IMR-90 (cell line): ENCODE measurements at regions not wholly inside any gene's neighbourhood (a gene's known extent, or its start where the extent isn't known, plus 50 kb on each side); places are given as distances from the start of the nearest gene placed in this dataset.

Experiments
- ATAC-seq: fragments of 200-7000 bp; cut with Tn5 transposase; 2 replicates; pipeline ENCODE4 v1.9.1; 2020; ENCODE audit warnings: low read depth, mild to moderate bottlenecking, moderate library complexity
- BruUV-seq: library from RNA; stranded (reverse); fragments of 400-500 nt; replicated peaks from 2 replicates; lab custom pipeline; 2021; lab: Mats Ljungman, UMichigan
- CTCF ChIA-PET: fragments of 300-600 bp; formaldehyde crosslinking; extraction: SDS; loops from one replicate; lab custom pipeline; 2021; ENCODE audit warnings: antibody characterized with exemption; lab: Yijun Ruan, JAX
- POLR2A ChIA-PET: fragments of 300-600 bp; sonication (Branson Sonifier 250); formaldehyde crosslinking; loops from one replicate; lab custom pipeline; 2022; ENCODE audit warnings: antibody characterized with exemption; ENCODE audit not compliant: unreplicated experiment; lab: Charles Lee
- DNase-seq: peaks from one replicate; pipeline ENCODE4 v3.0.0; 2013
- H2AFZ ChIP-seq: replicated peaks from 2 replicates; pipeline ENCODE3; 2013; ENCODE audit warnings: low read length, mild to moderate bottlenecking; ENCODE audit not compliant: poor library complexity
- H2AK5ac ChIP-seq: 2 replicates; pipeline ENCODE4 v1.6.1; 2013; ENCODE audit warnings: low read depth, low read length, inconsistent platforms
- H2AK9ac ChIP-seq: replicated peaks from 2 replicates; pipeline ENCODE3; 2013; ENCODE audit warnings: mild to moderate bottlenecking, low read depth, low read length, moderate library complexity; ENCODE audit not compliant: poor library complexity
- H2BK120ac ChIP-seq: 2 replicates; pipeline ENCODE4 v1.6.1; 2013; ENCODE audit warnings: low read depth, low read length, inconsistent platforms
- H2BK15ac ChIP-seq: 3 replicates; pipeline ENCODE4 v1.6.1; 2013; ENCODE audit warnings: low read depth, low read length, inconsistent platforms
- H2BK20ac ChIP-seq: 2 replicates; pipeline ENCODE4 v1.6.1; 2013; ENCODE audit warnings: low read depth, mild to moderate bottlenecking, inconsistent platforms, low read length, moderate library complexity
- H2BK5ac ChIP-seq: 2 replicates; pipeline ENCODE4 v1.6.1; 2013; ENCODE audit warnings: mild to moderate bottlenecking, low read depth, low read length, inconsistent platforms; ENCODE audit not compliant: poor library complexity, severe bottlenecking
- H3K14ac ChIP-seq: replicated peaks from 2 replicates; pipeline ENCODE4 v1.6.1; 2013; ENCODE audit warnings: low read depth, low read length, inconsistent platforms
- H3K18ac ChIP-seq: 2 replicates; pipeline ENCODE4 v1.6.1; 2013; ENCODE audit warnings: low read depth, low read length, control low read depth
- H3K23ac ChIP-seq: 2 replicates; pipeline ENCODE4 v1.6.1; 2013; ENCODE audit warnings: low read depth, low read length, inconsistent platforms
- H3K27ac ChIP-seq: 2 replicates; pipeline ENCODE4 v1.5.1; 2013; ENCODE audit warnings: mild to moderate bottlenecking, control low read depth, low read length; ENCODE audit not compliant: insufficient read depth
- H3K27me3 ChIP-seq: 2 replicates; pipeline ENCODE4 v1.6.1; 2013; ENCODE audit warnings: low read length; ENCODE audit not compliant: control insufficient read depth, insufficient read depth
- H3K36me3 ChIP-seq: 2 replicates; pipeline ENCODE4 v1.6.1; 2013; ENCODE audit warnings: low read length, mixed read lengths; ENCODE audit not compliant: control insufficient read depth, insufficient read depth
- H3K4ac ChIP-seq: 2 replicates; pipeline ENCODE4 v1.6.1; 2013; ENCODE audit warnings: low read depth, low read length, inconsistent platforms
- H3K4me1 ChIP-seq: 2 replicates; pipeline ENCODE4 v1.6.1; 2013; ENCODE audit warnings: low read length, mixed read lengths; ENCODE audit not compliant: control insufficient read depth, insufficient read depth
- H3K4me2 ChIP-seq: 2 replicates; pipeline ENCODE4 v1.6.1; 2013; ENCODE audit warnings: low read depth, mild to moderate bottlenecking, control low read depth, low read length, moderate library complexity
- H3K4me3 ChIP-seq: 2 replicates; pipeline ENCODE4 v1.5.1; 2013; ENCODE audit warnings: low read depth, mild to moderate bottlenecking, control low read depth, low read length, moderate library complexity; ENCODE audit not compliant: insufficient read depth
- H3K56ac ChIP-seq: 2 replicates; pipeline ENCODE4 v1.6.1; 2013; ENCODE audit warnings: low read length, inconsistent platforms; ENCODE audit not compliant: insufficient read depth; ENCODE audit errors: extremely low read depth
- H3K79me1 ChIP-seq, 2 experiments: 2 replicates each; pipeline ENCODE4 v1.6.1; 2013; ENCODE audit warnings: low read length in 2 of 2, inconsistent platforms in 1 of 2, low read depth in 1 of 2
- H3K9ac ChIP-seq: 2 replicates; pipeline ENCODE4 v1.6.1; 2013; ENCODE audit warnings: low read depth, low read length, control low read depth
- H3K9me1 ChIP-seq: 2 replicates; pipeline ENCODE4 v1.6.1; 2013; ENCODE audit warnings: low read length, inconsistent platforms; ENCODE audit not compliant: insufficient read depth
- H3K9me3 ChIP-seq: 2 replicates; pipeline ENCODE4 v1.6.1; 2013; ENCODE audit warnings: low read length; ENCODE audit not compliant: control insufficient read depth, insufficient read depth
- H4K20me1 ChIP-seq: 2 replicates; pipeline ENCODE4 v1.6.1; 2013; ENCODE audit warnings: low read length, inconsistent platforms; ENCODE audit not compliant: insufficient read depth
- H4K5ac ChIP-seq: 2 replicates; pipeline ENCODE4 v1.6.1; 2013; ENCODE audit warnings: mild to moderate bottlenecking, low read depth, low read length, control low read depth
- H4K8ac ChIP-seq, 2 experiments: 2 replicates each; pipeline ENCODE4 v1.6.1; 2013; ENCODE audit warnings: low read depth in 2 of 2, low read length in 2 of 2, control low read depth in 1 of 2, inconsistent platforms in 1 of 2
- H4K91ac ChIP-seq: 2 replicates; pipeline ENCODE4 v1.6.1; 2013; ENCODE audit warnings: low read depth, low read length, inconsistent platforms; ENCODE audit not compliant: insufficient read depth
- BHLHE40 ChIP-seq: fragments of 150-350 bp; IDR thresholded peaks from 2 replicates; pipeline ENCODE4 v1.6.1; 2016; ENCODE audit warnings: mild to moderate bottlenecking, low read depth, low read length
- CHD1 ChIP-seq: IDR thresholded peaks from 2 replicates; pipeline ENCODE4 v1.6.1; 2012; ENCODE audit warnings: low read depth, low read length, improper control_type of control experiment
- MAFK ChIP-seq: IDR thresholded peaks from 2 replicates; pipeline ENCODE4 v1.6.1; 2012; ENCODE audit warnings: low read depth, low read length, improper control_type of control experiment
- NFE2L2 ChIP-seq: fragments of 150-350 bp; IDR thresholded peaks from 2 replicates; pipeline ENCODE4 v1.6.1; 2016; ENCODE audit warnings: low read depth, mild to moderate bottlenecking, low read length
- POLR2A ChIP-seq: IDR thresholded peaks from 2 replicates; pipeline ENCODE4 v1.6.1; 2012; ENCODE audit warnings: mild to moderate bottlenecking, low read depth, low read length
- RCOR1 ChIP-seq: IDR thresholded peaks from 2 replicates; pipeline ENCODE4 v1.6.1; 2012; ENCODE audit warnings: mild to moderate bottlenecking, low read length, improper control_type of control experiment; ENCODE audit not compliant: insufficient replicate concordance
- SMC3 ChIP-seq: fragments of 150-350 bp; IDR thresholded peaks from 2 replicates; pipeline ENCODE4 v1.6.1; 2016; ENCODE audit warnings: low read depth, mild to moderate bottlenecking, antibody characterized with exemption, low read length, moderate library complexity
- WGBS, 2 experiments: methylation state at CpG; one replicate each; pipeline versions ENCODE4 v1.1.5 to v1.1.7; 2013; ENCODE audit warnings: missing lambda C conversion rate in 2 of 2; ENCODE audit not compliant: insufficient read length in 1 of 2; ENCODE audit errors: extremely low coverage in 2 of 2; 5-methylcytosine and 5-hydroxymethylcytosine counted together
- dilution Hi-C: fragments of 300-500 bp; cut with HindIII; formaldehyde crosslinking; loops from one replicate; pipeline ENCODE4 v1.14.3; 2018; ENCODE audit warnings: low sequenced_read_pairs; ENCODE audit not compliant: unreplicated experiment
- in situ Hi-C: fragments of 300-500 bp; cut with MboI; formaldehyde crosslinking; loops from 3 replicates; pipeline ENCODE4 v1.14.3; 2019; ENCODE audit warnings: low sequenced_read_pairs, inconsistent platforms, mixed read lengths
- intact Hi-C: fragments of 100-400 bp; cut with micrococcal nuclease; formaldehyde crosslinking; loops from 2 replicates; pipeline ENCODE4 v1.10.0; 2022
- TF ChIP-seq, protein P1 (sequence below): fragments of 150-350 bp; IDR thresholded peaks from 2 replicates; pipeline ENCODE4 v1.6.1; 2017; ENCODE audit warnings: mild to moderate bottlenecking, antibody characterized with exemption, low read length, low read depth
- TF ChIP-seq, protein P2 (sequence below): fragments of 150-350 bp; IDR thresholded peaks from 2 replicates; pipeline ENCODE4 v1.6.1; 2016; ENCODE audit warnings: low read depth, mild to moderate bottlenecking, low read length, moderate library complexity, borderline replicate concordance

DNA sequence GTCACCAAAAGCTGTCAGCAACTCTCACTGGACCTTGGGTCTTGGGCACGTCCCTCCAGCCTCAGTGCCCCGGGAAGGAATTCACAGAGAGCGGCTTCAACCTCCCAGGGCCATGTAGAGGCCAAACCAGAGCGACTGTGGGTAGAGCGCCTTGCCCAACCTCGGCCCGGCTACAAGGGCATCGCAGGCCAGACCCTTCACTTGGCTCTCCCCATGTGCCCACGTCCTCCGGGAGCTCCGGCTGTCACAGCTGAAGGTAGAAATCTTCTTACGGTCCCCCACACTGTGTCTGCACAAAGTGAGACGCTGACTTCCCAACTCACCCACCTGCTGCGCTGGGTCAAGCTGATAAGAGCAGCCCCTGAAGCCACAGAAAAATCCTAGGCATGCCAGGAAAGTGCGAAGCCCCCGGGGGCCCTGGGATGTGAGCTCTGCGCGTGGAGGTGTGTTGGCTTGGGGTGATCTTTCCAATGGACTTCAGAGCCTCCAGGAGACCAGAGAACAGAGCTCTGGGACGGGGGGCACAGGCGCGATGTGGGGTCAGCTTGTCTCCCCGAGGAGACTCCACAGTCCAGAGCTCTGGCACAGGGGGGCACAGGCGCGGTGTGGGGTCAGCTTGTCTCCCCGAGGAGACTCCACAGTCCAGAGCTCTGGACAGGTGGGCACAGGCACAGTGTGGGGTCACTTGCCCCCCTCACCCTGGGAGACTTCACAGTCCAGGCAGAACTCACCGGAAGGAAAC lies 105.5 kb downstream of the RTP5 start:
- ATAC-seq (no peak), DNase-seq (no peak)
- H3K18ac ChIP-seq, result no peak overlapping the region
- no peak overlapping the region for H2BK120ac ChIP-seq
- H4K91ac ChIP-seq, result no peak overlapping the region
- no peaks in the 10 kb centered on the region for H4K20me1 ChIP-seq
- H2AFZ ChIP-seq, result no peak overlapping the region
- ChIA-PET POLR2A (no interaction called here), CTCF (interaction anchor here (1.3 kb wide), 1 partner anchor 46 kb away, joined by 4 read pairs; no protein-coding TSS in a partner anchor)
- no peak overlapping the region for H3K56ac ChIP-seq
- in situ Hi-C loops (no loop called here), dilution Hi-C loops (no loop called here), intact Hi-C loops (no loop called here)
- H2AK5ac ChIP-seq, result no peak overlapping the region
- H3K9me3 ChIP-seq, result 0 out of 2 replicates have a peak, but pooled peaks cover 3% of the 10 kb centered on the region
- H2AK9ac ChIP-seq, result peak overlapping the region; percentile 13
- H2BK20ac ChIP-seq, result no peak overlapping the region
- no peaks in the 10 kb centered on the region for H3K4me1 ChIP-seq
- no peak overlapping the region for H4K8ac ChIP-seq
- H3K27ac ChIP-seq, result no peak overlapping the region
- H2BK5ac ChIP-seq, result no peak overlapping the region
- no peak overlapping the region for H3K4me3 ChIP-seq
- H3K14ac ChIP-seq, result no peak overlapping the region
- BruUV-seq, result no TSS peak
- H3K23ac ChIP-seq, result no peak overlapping the region
- TF ChIP-seq, protein P1, sequence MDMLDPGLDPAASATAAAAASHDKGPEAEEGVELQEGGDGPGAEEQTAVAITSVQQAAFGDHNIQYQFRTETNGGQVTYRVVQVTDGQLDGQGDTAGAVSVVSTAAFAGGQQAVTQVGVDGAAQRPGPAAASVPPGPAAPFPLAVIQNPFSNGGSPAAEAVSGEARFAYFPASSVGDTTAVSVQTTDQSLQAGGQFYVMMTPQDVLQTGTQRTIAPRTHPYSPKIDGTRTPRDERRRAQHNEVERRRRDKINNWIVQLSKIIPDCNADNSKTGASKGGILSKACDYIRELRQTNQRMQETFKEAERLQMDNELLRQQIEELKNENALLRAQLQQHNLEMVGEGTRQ, result no peak
- TF ChIP-seq SMC3 (no peak), BHLHE40 (no peak), POLR2A (no peak), RCOR1 (no peak), MAFK (no peak), NFE2L2 (no peak), CHD1 (no peak)
- TF ChIP-seq, protein P2, sequence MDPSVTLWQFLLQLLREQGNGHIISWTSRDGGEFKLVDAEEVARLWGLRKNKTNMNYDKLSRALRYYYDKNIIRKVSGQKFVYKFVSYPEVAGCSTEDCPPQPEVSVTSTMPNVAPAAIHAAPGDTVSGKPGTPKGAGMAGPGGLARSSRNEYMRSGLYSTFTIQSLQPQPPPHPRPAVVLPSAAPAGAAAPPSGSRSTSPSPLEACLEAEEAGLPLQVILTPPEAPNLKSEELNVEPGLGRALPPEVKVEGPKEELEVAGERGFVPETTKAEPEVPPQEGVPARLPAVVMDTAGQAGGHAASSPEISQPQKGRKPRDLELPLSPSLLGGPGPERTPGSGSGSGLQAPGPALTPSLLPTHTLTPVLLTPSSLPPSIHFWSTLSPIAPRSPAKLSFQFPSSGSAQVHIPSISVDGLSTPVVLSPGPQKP, result no peak
- H4K5ac ChIP-seq, result no peak overlapping the region
- H3K4ac ChIP-seq, result no peak overlapping the region
- H3K9ac ChIP-seq, result no peak overlapping the region
- H3K79me1 ChIP-seq, result no peaks in the 10 kb centered on the region
- no peak overlapping the region for H3K4me2 ChIP-seq
- 95% methylated on average over 8 of the region's 26 CpGs; no CpG with 5 or more reads in 1 of the 2 experiments for WGBS, 2 experiments
- H3K36me3 ChIP-seq, result no peaks in the 10 kb centered on the region
- no peaks in the 10 kb centered on the region for H3K9me1 ChIP-seq
- H3K27me3 ChIP-seq, result no peaks in the 10 kb centered on the region; the same call in 1 of the 2 replicates
- no peak overlapping the region for H2BK15ac ChIP-seq
